Body of pancreas (tissue), 4 donors: ENCODE measurements at regions not wholly inside any gene's neighbourhood (a gene's known extent, or its start where the extent isn't known, plus 50 kb on each side); places are given as distances from the start of the nearest gene placed in this dataset.

Experiments used
- ATAC-seq: fragments of 150-250 bp; one replicate; pipeline ENCODE4 v1.9.1; 2016
- DNase-seq, 4 donors: peaks; one replicate each; pipeline ENCODE4 v3.0.0-alpha.2; 2019
- H3K27ac ChIP-seq, 4 donors: fragments of 200-600 bp; sonication (generic); 1 replicate in 3 of 4; 2 replicates in 1 of 4; pipeline versions ENCODE4 v1.5.1 to v1.6.1; 2016 to 2019; ENCODE audit warnings: mild to moderate bottlenecking in 1 of 4, mixed read lengths in 1 of 4, moderate library complexity in 1 of 4
- H3K27me3 ChIP-seq, 2 donors: fragments of 200-600 bp; sonication (generic); one replicate each; pipeline ENCODE4 v1.6.0; 2016; ENCODE audit warnings: mild to moderate bottlenecking in 1 of 2
- H3K36me3 ChIP-seq, 2 donors: fragments of 200-600 bp; sonication (generic); replicated peaks in 1 of 2; 2 replicates each; pipeline ENCODE4 v1.5.1; 2016; ENCODE audit warnings: low read depth in 2 of 2; ENCODE audit not compliant: insufficient read depth in 1 of 2
- H3K4me1 ChIP-seq: fragments of 200-600 bp; sonication (generic); one replicate; pipeline ENCODE4 v1.6.0; 2016
- H3K4me3 ChIP-seq, 2 donors: fragments of 200-600 bp; sonication (generic); 1 replicate in 1 of 2; 2 replicates in 1 of 2; pipeline ENCODE4 v1.5.1; 2016 to 2019
- H3K9me3 ChIP-seq, 3 donors: fragments of 200-600 bp; sonication (generic); 1 replicate in 2 of 3; 2 replicates in 1 of 3; pipeline ENCODE4 v1.5.1; 2016
- CTCF ChIP-seq, 7 experiments: fragments of 450-650 bp in 4 of 7; fragments of 200-600 bp in 3 of 7; sonication (generic) in 3 of 7; IDR thresholded peaks; one replicate each; pipeline ENCODE4 v1.5.1; 2016 to 2019; ENCODE audit warnings: antibody characterized with exemption in 7 of 7
- POLR2A ChIP-seq, 3 donors: fragments of 450-650 bp; IDR thresholded peaks; one replicate each; pipeline ENCODE4 v1.6.1; 2016; ENCODE audit warnings: antibody characterized with exemption in 3 of 3, mild to moderate bottlenecking in 2 of 3
- WGBS, 2 donors: methylation state at CpG; one replicate each; pipeline ENCODE4 v1.1.5; 2017; 5-methylcytosine and 5-hydroxymethylcytosine counted together
- intact Hi-C: fragments of 100-400 bp; cut with DNase I; formaldehyde crosslinking; loops from one replicate; pipeline ENCODE4 v1.15.1; 2023

GRCh38 chr9:78666818-78667414 lies 370.0 kb downstream of the PSAT1 start:
- no peaks in the 10 kb centered on the region for H3K9me3 ChIP-seq
- H3K27me3 ChIP-seq = no peaks in the 10 kb centered on the region
- WGBS, 2 donors = 83 to 86% methylated on average over 4 of the region's 4 CpGs
- H3K4me1 ChIP-seq = no peaks in the 10 kb centered on the region
- no peak overlapping the region for H3K4me3 ChIP-seq
- ATAC-seq = no peak
- H3K27ac ChIP-seq = no peak overlapping the region
- no peaks in the 10 kb centered on the region for H3K36me3 ChIP-seq
- no peak for DNase-seq
- TF ChIP-seq POLR2A (IDR thresholded peaks at IDR 0.05) (no peak), CTCF (IDR thresholded peaks at IDR 0.05) (no peak)
- intact Hi-C loops = no loop called here

GRCh38 chr9:78668148-78668832 lies 371.4 kb downstream of the PSAT1 start:
- TF ChIP-seq POLR2A (IDR thresholded peaks at IDR 0.05) = no peak
- TF ChIP-seq CTCF (IDR thresholded peaks at IDR 0.05) = no peak
- Histone ChIP-seq H3K27ac (no peak overlapping the region), H3K36me3 (no peaks in the 10 kb centered on the region), H3K9me3 (no peaks in the 10 kb centered on the region), H3K27me3 (no peaks in the 10 kb centered on the region), H3K4me1 (no peaks in the 10 kb centered on the region), H3K4me3 (no peak overlapping the region)
- ATAC-seq (no peak), DNase-seq (no peak)
- 49 to 53% methylated on average over 4 of the region's 4 CpGs for WGBS, 2 donors
- intact Hi-C loops = no loop called here

GRCh38 chr9:78669591-78669990 lies 372.7 kb downstream of the PSAT1 start:
- ATAC-seq (no peak), DNase-seq (no peak)
- TF ChIP-seq CTCF (IDR thresholded peaks at IDR 0.05) (no peak), POLR2A (IDR thresholded peaks at IDR 0.05) (no peak)
- intact Hi-C loops = no loop called here
- H3K4me3 ChIP-seq = no peak overlapping the region
- H3K27ac ChIP-seq = no peak overlapping the region
- no peaks in the 10 kb centered on the region for H3K9me3 ChIP-seq
- H3K36me3 ChIP-seq = no peaks in the 10 kb centered on the region
- H3K27me3 ChIP-seq = no peaks in the 10 kb centered on the region
- WGBS, 2 donors = 76 to 87% methylated on average over 7 of the region's 7 CpGs
- H3K4me1 ChIP-seq = no peaks in the 10 kb centered on the region

GRCh38 chr9:78671785-78672184 lies 374.9 kb downstream of the PSAT1 start:
- DNase-seq (no peak), ATAC-seq (no peak)
- Histone ChIP-seq H3K4me3 (no peak overlapping the region), H3K9me3 (no peaks in the 10 kb centered on the region), H3K27ac (no peak overlapping the region), H3K4me1 (no peaks in the 10 kb centered on the region), H3K27me3 (no peaks in the 10 kb centered on the region), H3K36me3 (no peaks in the 10 kb centered on the region)
- intact Hi-C loops = no loop called here
- TF ChIP-seq POLR2A (IDR thresholded peaks at IDR 0.05) (no peak), CTCF (IDR thresholded peaks at IDR 0.05) (no peak)
- WGBS, 2 donors = 39 to 44% methylated on average over 3 of the region's 3 CpGs

- no peaks in the 10 kb centered on the region for H3K36me3 ChIP-seq
- ATAC-seq (no peak), DNase-seq (no peak)
- WGBS, 2 donors = 63 to 82% methylated on average over 2 of the region's 2 CpGs
- TF ChIP-seq POLR2A (IDR thresholded peaks at IDR 0.05) (no peak), CTCF (IDR thresholded peaks at IDR 0.05) (no peak)
- intact Hi-C loops = no loop called here
- no peak overlapping the region for H3K4me3 ChIP-seq
- H3K4me1 ChIP-seq = no peaks in the 10 kb centered on the region
- H3K27me3 ChIP-seq = no peaks in the 10 kb centered on the region
- H3K9me3 ChIP-seq = no peaks in the 10 kb centered on the region
- no peak overlapping the region for H3K27ac ChIP-seq
Observed at GRCh38 chr9:78674874-78675273, 377.9 kb downstream of the PSAT1 start.
